CD4-positive, alpha-beta T cell treated with Interleukin-4 for 1 hour (primary cell): ENCODE measurements at regions not wholly inside any gene's neighbourhood (a gene's known extent, or its start where the extent isn't known, plus 50 kb on each side); places are given as distances from the start of the nearest gene placed in this dataset.

Experiments used
- DNase-seq, 2 donors: peaks; one replicate each; pipeline ENCODE4 v3.0.0-alpha.2; 2020 to 2022

DNA sequence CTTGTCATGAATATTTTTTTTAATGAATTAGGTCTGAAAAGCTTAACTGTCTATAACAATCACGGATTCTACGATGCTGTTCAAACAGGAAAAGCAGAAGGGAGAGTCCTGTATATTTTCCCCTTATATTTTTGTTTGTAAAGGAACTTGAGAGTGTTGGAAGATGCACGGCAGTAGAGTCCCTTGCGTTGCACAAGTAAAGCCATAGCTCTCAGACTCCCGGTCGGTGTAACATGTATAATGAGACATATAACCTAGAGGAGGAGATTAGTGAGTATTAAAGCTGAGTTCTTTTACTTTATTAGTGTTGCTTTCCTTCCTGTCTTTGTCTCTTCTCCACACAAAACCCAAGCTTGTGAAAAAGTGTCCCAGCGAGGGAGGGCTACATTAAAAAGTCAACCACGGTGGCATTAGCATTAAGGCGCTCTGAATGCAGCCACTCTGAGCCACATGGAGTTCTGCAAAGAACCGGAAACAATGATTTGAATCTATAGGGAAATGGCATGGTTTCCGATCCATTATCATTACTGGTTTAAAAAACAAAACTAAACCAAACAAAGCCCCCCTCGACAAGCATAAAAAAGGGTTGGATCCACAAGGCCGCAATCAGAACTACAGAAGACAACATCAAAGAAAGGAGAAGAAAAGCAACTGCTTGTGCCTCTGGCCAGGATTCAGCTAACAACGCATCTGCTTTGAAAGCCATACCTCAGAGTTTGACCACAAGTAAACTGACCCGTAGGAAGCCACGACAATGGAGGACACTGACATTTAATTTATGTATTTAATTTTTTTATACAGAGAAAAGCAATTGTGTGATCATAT, 356.8 kb downstream of the LMO4 start:
- DNase-seq = no peak

DNA sequence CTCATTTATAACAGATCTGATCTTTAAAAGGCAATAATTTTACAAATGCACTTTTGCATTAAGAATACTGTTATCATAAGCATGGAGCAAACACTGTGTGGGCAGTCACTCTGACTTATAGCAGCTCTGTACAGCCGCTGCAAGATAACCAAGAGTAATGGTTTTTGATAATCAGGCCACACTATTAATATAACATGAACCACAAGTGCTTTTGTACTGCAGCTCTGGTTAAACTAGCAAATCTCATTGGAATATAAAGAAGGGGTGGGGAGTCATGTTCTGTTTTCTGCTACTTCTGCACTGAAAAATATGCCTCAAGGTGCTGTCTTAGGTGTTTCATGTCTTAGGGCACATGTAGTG, 357.4 kb downstream of the LMO4 start:
- DNase-seq = no peak

DNA sequence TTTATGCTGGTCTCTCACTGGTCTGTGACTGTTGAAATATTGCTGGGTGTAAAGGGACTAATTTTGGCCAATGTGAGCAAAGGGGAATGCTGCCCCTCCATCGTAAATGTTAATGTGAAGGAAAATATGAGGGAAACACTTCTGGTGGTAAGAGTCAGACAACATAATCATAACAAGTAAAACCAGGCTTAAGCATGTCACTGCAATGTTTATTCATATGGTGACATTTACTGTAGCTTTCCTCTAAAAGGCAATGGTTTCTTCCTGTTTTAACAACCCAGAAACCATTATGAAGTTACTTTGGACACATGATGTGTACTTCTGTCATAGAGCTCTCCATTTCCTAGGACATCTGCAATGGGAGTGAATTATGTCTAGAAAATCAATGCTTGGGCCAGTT, 358.0 kb downstream of the LMO4 start:
- no peak for DNase-seq

DNA sequence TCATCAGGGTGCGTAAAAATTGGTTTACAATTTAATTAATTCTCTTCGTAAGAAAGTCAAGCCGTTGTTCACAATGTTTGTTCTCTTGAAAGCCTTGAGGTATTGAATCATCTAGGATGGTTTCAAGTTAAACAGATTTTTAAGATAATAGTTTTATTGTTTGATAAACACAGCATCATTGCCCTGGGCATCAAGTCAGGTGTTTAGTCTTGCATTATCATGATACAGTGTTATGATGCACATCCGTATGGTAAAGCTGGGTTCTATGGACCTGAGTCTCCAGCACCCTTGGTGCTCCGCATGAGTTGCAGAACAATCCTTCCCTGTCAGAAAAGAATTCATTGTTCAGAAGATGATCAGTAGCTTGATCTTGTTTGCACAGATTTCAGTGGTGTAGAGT, 359.5 kb downstream of the LMO4 start:
- DNase-seq = no peak

DNA sequence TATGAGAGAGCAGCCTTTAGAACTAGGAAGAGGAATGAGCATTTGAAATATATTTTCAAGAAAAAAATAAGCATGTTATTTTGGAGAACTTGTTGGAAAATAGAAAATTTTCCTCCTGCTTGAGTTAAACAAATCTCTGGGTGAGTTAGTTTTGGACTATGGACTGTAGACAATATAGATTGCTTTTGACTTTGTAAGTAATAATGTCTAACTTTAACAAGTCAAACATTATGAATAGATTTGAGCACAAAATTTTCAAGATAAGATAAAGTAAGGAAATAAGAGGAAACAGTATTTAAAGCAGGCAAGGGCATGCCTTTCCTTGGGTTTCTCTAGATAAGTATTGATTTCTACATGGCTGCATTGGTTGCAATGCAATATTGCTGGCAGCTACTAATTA, 360.8 kb downstream of the LMO4 start:
- DNase-seq = no peak

DNA sequence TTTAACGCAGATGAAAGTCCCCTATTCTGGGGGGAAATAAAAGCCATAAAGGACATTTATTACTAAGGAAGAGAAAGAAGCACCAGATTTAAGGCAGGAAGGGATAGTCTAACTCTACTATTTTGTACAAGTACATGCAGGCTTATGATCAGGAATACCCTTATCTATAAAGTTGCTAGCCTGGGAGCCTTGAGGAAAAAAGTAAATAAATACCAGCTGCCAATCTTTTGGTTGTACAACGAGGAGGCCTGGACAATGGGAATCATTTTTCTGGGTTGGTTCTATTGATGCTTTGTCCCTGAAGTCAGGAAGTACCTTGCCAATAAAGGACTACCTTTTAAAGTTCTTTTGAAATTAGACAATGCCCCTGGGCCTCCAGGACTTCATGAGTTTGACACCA, 367.8 kb downstream of the LMO4 start:
- DNase-seq = no peak

DNA sequence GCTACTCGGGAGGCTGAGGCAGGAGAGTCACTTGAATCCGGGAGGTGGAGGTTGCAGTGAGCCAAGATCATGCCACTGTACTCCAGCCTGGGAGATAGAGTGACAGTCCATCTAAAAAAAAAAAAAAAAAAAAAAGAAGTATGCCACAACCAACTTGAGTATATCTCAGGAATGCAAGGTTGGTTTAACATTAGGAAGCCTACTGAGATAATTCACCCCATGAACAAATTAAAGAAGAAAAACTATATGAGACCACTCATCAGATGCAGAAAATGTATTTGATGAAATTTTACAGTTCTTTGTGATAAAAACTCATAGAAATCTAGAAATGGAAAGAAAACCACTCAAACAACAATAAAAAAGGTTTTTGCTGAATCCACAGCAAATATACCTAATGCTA, 373.8 kb downstream of the LMO4 start:
- DNase-seq = no peak

DNA sequence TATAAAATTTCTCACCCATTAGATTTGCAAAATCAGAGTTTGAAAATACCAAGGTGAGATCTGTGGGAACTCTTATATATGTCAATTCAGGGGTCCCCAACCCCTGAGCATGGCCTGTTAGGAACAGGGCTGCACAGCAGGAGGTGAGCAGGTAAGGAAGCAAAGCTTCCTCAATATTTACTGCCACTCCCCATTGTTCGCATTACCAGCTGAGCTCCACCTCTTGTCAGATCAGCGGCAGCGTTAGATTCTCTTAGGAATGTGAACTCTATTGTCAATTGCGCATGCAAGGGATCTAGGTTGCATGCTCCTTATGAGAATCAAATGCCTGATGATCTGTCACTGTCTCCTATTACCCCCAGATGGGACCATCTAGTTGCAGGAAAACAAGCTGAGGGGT, 376.6 kb downstream of the LMO4 start:
- DNase-seq = no peak

DNA sequence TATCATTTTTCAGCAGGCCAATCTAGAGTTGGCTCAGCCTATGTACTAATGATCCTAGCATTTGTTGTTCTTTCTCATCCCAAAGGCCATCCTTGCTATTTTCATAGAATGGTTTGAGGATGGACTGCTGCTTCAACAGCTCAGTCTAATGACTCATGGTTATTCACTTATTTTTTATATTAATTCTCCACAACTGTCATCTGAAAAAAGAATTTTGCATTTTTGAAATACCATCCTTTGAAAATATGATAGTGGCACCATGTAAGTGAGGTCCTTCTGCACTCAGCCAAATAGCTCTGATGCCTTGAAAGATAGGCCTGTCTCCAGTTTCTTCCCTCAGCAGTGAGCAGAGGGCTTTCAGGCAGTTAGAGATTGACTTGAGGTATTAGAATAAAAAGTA, 377.5 kb downstream of the LMO4 start:
- DNase-seq = no peak

DNA sequence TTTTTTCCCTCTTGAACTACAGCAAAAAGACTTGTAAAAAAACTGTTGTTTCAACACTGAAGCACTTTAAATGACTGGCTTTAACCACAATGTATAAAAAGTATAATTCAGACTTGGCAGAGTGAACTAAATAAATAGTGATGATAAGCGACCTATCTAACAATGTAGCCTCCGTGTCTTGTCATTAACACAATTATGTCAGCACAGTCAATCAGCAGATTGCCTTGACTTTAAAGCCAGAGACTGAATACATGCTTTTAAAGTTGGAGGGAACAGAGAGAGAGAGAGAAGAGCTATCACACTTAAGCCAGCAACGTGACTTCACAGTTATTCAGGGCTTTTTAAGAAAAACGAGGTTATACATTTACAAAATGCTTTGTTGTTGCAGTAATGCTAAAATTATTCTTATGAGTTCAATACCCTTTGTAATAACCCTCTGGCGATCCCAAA, 378.1 kb downstream of the LMO4 start:
- DNase-seq = no peak

DNA sequence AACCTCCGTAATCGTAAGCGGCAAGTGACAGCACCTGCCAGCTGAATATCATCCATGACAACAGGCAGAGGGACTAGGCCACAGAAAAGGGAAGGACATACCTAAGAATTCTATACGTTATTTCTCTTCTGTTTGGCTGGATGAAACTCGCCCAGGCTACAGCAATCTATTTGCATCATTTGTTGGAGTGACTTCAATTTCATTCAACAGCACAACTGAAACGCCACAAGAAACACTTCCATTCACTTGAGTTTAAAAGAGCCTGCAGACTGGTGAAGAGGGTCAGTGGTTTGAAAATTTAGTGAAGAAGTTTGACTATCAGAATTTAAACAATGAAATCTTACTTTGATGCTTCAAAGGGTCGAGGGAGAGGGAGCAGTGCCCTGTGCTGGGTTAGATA, 378.7 kb downstream of the LMO4 start:
- no peak for DNase-seq

DNA sequence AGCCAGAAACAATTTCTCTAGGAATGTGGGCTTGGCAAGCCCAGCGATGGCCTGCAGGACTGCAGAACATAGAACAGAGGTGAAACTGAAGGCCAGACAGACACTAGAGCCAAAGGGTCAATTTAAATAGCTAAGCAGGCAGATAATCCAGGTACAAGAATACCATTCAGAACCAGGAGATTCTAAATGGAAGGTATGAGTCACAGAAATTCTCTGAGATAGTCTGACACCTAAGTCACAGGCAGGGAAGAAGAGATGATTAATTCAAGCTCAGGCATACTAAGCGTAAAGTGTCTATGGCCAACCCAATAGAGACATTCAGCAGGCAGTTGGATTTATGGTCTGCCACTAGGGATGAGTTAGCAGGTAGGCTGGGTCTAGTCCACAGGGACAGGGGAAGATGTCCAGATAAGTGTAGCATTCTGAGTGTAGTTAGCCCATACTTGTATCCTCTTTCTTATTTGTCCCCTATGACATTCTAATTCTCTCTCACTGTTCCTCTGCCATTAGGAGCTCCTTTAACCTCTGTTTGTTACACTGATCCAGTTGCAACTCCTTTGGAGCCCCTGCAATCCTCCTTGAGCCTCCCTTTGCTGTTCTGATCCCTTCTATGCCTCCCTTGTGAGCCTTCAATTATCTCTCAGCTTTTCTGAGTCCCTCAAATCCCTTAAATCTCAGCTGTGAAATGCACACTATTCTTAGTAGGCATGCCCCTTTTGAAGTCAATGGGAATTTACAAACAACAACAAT, 383.8 kb downstream of the LMO4 start:
- DNase-seq = no peak

DNA sequence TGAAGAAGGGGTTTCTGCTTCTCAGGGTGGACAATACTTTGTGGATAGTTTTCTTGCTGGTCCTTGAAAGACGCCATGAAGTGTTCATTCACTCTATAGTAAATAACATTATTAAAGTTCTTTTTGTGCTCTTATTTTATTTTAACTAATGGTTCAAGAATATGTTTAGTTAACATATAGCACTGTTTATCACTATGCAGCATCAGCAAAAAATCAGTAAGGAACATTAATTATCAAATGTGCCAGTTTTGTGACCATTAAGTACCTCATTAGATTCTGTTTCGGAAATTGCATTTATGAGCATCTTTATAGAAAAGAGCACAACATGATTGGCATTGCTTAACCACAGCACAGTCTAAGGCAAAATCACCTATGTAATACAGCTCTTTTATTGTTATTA, 385.6 kb downstream of the LMO4 start:
- DNase-seq = no peak

DNA sequence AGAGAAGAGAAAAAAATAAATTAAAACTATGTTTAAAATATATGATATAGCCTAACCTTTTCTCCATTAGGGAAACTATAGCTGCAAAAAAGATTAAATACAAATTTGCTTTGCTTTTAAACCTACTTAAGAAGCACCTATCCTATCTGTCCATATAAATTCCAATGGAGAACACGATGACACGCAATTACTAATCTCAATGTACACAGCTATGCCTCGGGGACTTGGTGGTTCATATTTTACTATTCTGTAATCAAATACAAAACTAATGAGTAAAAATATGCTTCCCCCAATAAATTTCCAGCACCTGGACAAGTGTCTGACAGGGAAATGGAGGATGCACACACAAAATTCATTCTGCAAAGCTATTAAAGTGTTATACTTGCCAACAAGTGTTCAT, 386.4 kb downstream of the LMO4 start:
- DNase-seq = no peak

DNA sequence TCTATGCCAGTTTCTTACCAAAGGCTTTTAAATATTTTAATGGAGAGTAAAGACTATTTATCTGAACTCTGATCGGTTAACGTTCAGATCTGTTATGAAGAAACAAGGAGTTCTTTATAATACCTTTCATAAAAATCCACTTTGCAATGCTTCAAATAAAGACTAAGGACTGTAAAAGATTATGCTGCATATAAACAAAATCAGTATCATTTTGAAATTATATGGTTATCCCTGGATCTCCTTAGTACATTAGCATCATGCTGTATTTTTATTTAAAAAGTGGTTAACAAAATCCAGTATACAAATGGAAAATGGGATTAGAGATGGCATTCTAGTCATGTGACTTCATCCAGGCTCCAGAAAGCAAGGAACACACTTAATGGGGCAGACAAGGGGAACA, 386.8 kb downstream of the LMO4 start:
- no peak for DNase-seq

DNA sequence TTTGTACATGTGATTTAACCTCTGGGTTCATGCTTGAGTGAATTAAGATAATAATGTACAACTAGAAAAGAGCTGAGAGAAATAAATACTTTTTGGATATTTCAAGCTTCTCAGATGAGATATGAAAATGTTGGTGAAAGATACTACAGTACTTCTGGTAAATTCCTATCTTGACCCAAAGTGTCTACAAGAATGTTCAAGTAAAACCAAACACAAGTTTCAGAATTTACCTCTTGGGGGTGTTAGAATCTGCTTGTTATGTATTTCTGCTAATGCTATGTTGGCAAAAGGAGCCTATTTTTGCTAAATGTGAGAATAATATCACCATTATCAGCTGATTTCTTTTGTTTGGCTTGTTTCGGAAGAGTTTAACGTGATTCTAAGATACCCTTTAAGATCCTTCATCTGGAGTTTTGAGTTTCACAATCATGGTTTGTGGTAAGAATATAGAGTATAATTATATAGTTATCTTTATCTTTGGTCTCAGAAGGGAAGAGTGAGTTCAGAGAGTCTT, 388.5 kb downstream of the LMO4 start:
- DNase-seq = no peak

DNA sequence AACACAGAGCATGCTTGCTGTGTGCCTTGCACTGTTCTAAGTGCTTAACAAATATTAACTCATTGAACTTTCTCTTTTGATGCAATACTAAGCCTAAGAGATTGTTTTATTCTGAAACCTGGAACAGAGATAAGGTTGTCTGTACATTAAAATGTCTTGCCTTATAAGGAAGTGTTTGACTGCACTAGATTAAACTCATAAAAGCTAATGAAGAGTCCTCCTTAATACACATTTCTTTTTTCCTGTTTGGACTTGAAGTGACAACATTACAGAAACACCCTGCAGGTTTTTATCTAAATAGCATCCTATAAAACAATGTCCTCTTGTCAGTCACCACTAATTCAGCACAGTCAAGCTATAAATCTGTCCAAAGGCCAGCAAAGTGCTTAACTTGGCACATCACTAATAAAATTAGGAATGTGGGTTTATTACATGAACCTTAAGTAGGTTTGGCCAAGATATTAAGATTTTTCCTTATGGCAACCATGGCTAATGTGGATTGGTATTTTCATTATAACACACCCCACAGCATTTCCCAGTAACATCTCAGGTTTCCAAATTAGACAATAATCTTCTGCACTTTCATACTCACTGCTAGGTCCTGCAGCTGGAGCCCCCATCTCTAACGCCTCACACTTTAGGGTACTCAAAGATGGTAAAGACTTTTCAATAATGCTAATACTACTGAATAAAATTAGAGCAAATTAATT, 389.7 kb downstream of the LMO4 start:
- no peak for DNase-seq

DNA sequence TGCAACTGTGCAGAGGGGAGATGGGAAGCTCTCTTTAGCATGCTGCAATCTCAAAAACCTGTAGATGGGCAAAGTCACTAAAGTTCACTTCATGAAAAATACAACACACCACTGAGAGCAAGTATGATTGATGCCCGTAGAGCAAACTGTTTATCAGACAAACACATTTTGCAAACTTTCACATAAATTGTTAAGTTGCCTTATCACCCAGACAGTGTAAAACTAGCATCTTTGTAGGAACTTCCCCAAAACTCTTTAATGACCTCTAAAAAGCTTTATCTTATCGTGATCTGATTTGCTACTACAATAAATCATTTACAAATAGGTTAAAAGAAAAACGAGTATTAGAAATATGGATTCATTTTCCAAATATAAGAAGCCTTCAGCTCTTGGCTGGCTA, 391.0 kb downstream of the LMO4 start:
- DNase-seq = no peak

DNA sequence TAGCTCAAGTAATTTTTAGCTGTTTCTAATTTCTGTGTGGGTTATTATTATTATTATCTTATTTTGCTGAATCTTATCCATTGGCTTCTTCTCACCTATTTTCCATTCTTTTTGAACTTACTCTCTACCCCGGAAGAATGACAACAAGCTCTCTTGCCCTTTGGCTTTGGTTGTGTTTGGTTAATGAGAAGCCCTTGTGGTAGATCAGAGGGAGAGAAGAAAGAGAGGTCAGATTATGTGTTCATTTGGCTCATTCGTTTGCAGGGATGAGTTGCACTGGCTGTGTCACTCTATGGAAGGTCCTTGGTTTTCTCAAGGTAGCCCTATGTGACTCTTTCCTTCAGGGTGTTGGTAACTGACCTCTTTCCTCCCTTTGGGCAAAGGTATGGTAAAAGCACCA, 391.9 kb downstream of the LMO4 start:
- DNase-seq = no peak

DNA sequence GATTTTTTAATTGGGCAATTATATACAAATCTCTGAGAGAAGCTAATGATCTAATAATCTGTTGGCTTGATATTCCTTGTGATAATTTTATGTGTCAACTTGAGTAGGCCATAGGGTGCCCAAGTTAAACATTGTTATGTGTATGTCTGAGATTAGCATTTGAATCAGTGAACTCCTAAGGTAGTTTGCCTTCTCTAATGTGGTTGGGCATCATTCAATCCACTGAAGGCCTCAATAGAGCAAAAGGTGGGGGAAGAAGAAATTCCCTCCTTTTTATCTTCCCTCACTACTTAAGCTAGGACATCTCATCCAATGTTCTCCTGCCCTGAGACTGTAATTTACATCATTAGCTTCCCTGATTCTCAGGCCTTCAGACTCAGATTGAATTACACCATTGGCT, 394.5 kb downstream of the LMO4 start:
- no peak for DNase-seq

DNA sequence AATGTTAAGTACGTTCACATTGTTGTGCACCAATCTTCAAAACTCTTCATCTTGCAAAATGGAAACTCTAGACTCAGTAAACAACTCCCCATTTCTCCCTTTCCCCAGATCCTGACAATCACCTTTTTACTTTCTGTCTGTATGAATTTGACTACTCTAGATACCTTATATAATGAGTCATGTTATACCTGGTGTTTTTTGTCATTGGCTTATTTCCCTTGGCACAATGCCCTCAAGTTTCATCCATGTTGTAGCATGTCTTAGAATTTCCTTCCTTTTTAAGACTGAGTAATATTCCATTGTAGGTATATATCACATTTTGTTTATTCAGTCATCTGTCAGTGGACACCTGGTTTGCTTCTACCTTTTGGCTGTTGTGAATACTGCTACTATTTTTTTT, 399.5 kb downstream of the LMO4 start:
- no peak for DNase-seq

DNA sequence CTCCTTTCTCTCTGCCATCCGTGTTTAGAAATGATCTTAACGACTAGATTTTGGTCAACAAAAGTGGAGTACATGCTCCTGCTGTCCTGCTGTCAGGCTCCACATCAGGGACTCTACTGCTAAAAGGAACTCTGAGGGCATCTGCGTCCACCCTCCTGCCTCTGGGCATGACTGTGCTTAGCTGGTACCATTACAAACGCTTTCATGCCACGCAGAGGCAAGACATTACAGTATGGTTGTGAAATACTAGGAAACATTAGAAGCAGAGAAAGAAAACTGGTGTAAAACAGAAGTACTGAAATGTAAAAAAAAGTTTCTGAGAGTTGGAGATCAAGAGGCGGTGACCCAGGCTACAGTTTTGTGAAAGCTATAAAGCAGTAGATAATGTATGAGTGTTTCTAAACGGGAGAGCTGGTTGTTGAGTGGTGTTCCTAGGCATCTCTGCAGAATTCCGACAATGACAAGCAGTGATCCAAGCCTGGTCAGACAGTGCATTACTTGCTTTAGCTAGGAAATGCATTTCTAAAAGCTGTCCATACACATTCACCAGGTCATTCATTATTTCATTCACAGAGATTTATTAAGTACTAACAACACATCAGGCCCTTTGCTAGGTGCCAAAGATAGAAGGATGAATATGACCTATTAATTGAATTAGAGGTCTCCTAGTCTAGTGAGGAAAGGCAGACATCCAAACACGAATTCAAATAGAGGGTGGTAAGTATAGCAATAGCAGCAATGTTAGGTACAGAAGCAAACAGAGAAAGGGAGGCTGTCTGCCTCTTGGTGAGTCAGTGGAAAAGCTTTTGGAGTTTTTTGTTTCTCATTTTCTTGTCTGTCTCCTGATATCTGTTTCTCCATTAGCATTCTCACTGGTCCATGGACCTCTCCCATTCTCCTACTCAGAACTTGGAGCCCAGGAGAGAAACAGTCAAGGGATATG, 401.9 kb downstream of the LMO4 start:
- DNase-seq = no peak

DNA sequence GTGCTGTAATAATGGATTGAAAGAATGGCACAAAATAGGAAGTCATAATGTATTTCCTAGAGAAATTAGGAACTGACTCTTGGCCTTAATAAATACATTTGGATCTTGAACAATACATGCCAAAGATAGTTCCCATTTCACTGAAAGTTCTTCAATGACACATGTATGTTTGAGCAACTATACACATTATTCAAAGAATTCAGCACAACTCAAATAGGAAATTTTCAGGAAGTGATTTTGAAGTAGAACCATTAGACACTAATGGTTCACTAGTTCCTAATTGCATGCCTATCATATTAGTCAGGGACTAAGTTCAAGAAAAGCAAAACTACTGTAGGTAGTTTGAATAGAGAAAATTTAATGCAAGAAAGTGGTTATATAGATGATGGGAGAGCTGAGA, 404.7 kb downstream of the LMO4 start:
- no peak for DNase-seq
